ENCODE measurements at regions not wholly inside any gene's neighbourhood (a gene's known extent, or its start where the extent isn't known, plus 50 kb on each side); places are given as distances from the start of the nearest gene placed in this dataset.

DNA sequence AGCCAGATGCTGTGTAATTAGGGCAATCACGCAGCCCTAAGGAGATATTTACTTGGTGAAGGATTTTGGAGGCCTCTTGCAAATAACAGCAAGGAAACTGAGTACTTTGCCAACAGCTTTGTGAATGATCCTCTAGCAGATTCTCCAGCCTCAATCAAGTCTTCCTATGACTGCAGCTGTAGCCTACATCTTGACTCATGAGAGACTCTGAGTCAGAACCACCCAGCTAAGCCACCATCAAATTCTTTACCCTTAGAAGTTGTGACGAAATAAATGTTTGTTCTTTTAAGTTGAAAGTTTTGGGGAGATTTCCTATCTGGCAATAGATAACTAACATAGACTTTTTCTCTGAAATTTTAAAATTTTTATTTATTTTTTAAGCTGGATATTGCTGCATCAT, 237.6 kb upstream of the CCNH start:
- no peak for TF ChIP-seq CTCF (conservative IDR thresholded peaks at IDR 0.05; ENCODE audit: low read length)
- no peak for TF ChIP-seq EZH2phosphoT487 (IDR thresholded peaks at IDR 0.05; ENCODE audit: borderline replicate concordance, low read depth, low read length)

Measured in OCI-LY7 (cell line).